Keratinocyte (primary cell): ENCODE measurements at regions not wholly inside any gene's neighbourhood (a gene's known extent, or its start where the extent isn't known, plus 50 kb on each side); places are given as distances from the start of the nearest gene placed in this dataset.

Source experiments
- DNase-seq: peaks from one replicate; pipeline ENCODE4 v3.0.0-alpha.2; 2011; ENCODE audit warnings: low read depth, missing footprints, low spot score
- FAIRE-seq: peaks from 2 replicates; lab custom pipeline; 2011; peaks lifted over from hg19 to GRCh38; lab: Jason Lieb, UNC
- H2AFZ ChIP-seq: 2 replicates; pipeline ENCODE4 v1.6.0; 2012; ENCODE audit warnings: low read length, control low read depth, inconsistent platforms; ENCODE audit not compliant: control insufficient read depth
- H3K27ac ChIP-seq: 2 replicates; pipeline ENCODE4 v1.5.1; 2011; ENCODE audit warnings: low read length; ENCODE audit not compliant: control insufficient read depth, insufficient read depth
- H3K27me3 ChIP-seq: 3 replicates; pipeline ENCODE4 v1.6.0; 2011; ENCODE audit warnings: low read length; ENCODE audit not compliant: control insufficient read depth, insufficient read depth; ENCODE audit errors: extremely low read depth
- H3K36me3 ChIP-seq, 2 experiments: 2 replicates in 1 of 2; 3 replicates in 1 of 2; pipeline ENCODE4 v1.5.1; 2011; ENCODE audit warnings: low read length in 2 of 2, mild to moderate bottlenecking in 1 of 2; ENCODE audit not compliant: control insufficient read depth in 2 of 2, insufficient read depth in 2 of 2; ENCODE audit errors: extremely low read depth in 1 of 2
- H3K4me1 ChIP-seq: 3 replicates; pipeline ENCODE4 v1.5.1; 2011; ENCODE audit warnings: low read length; ENCODE audit not compliant: control insufficient read depth, insufficient read depth; ENCODE audit errors: extremely low read depth
- H3K4me2 ChIP-seq: 3 replicates; pipeline ENCODE4 v1.6.0; 2011; ENCODE audit warnings: low read depth, low read length; ENCODE audit not compliant: control insufficient read depth, insufficient read depth; ENCODE audit errors: extremely low read depth
- H3K4me3 ChIP-seq, 3 experiments: fragments of 200-600 bp in 1 of 3; sonication (generic) in 1 of 3; 2 replicates in 2 of 3; 3 replicates in 1 of 3; pipeline ENCODE4 v1.5.1; 2011 to 2016; ENCODE audit warnings: low read length in 3 of 3, mild to moderate bottlenecking in 3 of 3, control low read depth in 2 of 3, inconsistent platforms in 1 of 3, low read depth in 1 of 3, mixed read lengths in 1 of 3, mixed run types in 1 of 3, moderate library complexity in 1 of 3; ENCODE audit not compliant: control insufficient read depth in 2 of 3, insufficient read depth in 2 of 3; ENCODE audit errors: extremely low read depth in 1 of 3
- H3K79me2 ChIP-seq: 2 replicates; pipeline ENCODE4 v1.6.0; 2012; ENCODE audit warnings: low read length; ENCODE audit not compliant: control insufficient read depth, insufficient read depth
- H3K9ac ChIP-seq: 3 replicates; pipeline ENCODE4 v1.6.0; 2011; ENCODE audit warnings: low read length; ENCODE audit not compliant: control insufficient read depth, insufficient read depth; ENCODE audit errors: extremely low read depth
- H3K9me1 ChIP-seq: 3 replicates; pipeline ENCODE4 v1.6.0; 2011; ENCODE audit warnings: low read length; ENCODE audit not compliant: control insufficient read depth, insufficient read depth; ENCODE audit errors: extremely low read depth
- H3K9me3 ChIP-seq: 2 replicates; pipeline ENCODE4 v1.5.1; 2012; ENCODE audit warnings: low read depth, low read length; ENCODE audit not compliant: control insufficient read depth
- H4K20me1 ChIP-seq: 3 replicates; pipeline ENCODE4 v1.6.0; 2011; ENCODE audit warnings: low read length; ENCODE audit not compliant: control insufficient read depth, insufficient read depth; ENCODE audit errors: extremely low read depth
- EZH2 ChIP-seq: IDR thresholded peaks from one replicate; pipeline ENCODE4 v1.6.1; 2012; ENCODE audit warnings: inconsistent platforms, mild to moderate bottlenecking, low read length, moderate library complexity
- dilution Hi-C: fragments of 300-500 bp; cut with MboI; formaldehyde crosslinking; loops from one replicate; pipeline ENCODE4 v1.7.0; 2020; ENCODE audit warnings: low sequenced_read_pairs; ENCODE audit not compliant: extremely low pct_ligation_motif_present
- TF ChIP-seq, protein P1 (sequence below), 3 experiments: IDR thresholded peaks in 1 of 3; conservative IDR thresholded peaks in 1 of 3; optimal IDR thresholded peaks in 1 of 3; 2 replicates in 2 of 3; 3 replicates in 1 of 3; pipeline versions ENCODE3 to v1.5.1; 2011; ENCODE audit warnings: low read length in 3 of 3, mild to moderate bottlenecking in 3 of 3, moderate library complexity in 2 of 3, control low read depth in 1 of 3, inconsistent platforms in 1 of 3; ENCODE audit not compliant: insufficient read depth in 2 of 3; ENCODE audit errors: extremely low read depth in 1 of 3

DNA sequence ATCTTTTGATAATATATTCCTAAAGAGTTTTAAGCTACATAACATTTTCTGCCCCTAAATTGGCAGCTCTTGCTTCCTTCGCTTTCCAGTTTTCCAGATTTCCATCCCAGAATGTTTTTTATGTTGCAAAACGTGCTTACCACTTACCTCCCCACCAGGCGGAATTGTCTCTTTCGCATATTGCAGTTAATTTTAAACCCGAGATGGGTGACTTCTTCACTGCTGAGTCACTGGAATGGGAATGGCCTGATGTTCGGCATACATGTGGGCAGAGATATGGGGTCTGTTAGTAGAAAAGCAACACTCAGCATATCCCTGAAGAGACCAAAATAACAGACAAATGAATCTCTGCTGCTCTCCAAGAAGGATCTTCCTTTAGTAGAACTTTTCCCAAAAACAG is 491.2 kb downstream of the PREX1 start:
- no peak overlapping the region for H2AFZ ChIP-seq
- H3K27me3 ChIP-seq, result peaks cover 23% of the 10 kb centered on the region
- TF ChIP-seq, protein P1, sequence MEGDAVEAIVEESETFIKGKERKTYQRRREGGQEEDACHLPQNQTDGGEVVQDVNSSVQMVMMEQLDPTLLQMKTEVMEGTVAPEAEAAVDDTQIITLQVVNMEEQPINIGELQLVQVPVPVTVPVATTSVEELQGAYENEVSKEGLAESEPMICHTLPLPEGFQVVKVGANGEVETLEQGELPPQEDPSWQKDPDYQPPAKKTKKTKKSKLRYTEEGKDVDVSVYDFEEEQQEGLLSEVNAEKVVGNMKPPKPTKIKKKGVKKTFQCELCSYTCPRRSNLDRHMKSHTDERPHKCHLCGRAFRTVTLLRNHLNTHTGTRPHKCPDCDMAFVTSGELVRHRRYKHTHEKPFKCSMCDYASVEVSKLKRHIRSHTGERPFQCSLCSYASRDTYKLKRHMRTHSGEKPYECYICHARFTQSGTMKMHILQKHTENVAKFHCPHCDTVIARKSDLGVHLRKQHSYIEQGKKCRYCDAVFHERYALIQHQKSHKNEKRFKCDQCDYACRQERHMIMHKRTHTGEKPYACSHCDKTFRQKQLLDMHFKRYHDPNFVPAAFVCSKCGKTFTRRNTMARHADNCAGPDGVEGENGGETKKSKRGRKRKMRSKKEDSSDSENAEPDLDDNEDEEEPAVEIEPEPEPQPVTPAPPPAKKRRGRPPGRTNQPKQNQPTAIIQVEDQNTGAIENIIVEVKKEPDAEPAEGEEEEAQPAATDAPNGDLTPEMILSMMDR (optimal IDR thresholded peaks at IDR 0.05 in 1 of 3, IDR thresholded peaks at IDR 0.05 in 1 of 3, conservative IDR thresholded peaks at IDR 0.05 in 1 of 3; ENCODE audit: extremely low read depth in 1 of 3, insufficient read depth in 2 of 3, low read length in 3 of 3), result no peak
- no peak for TF ChIP-seq EZH2
- H3K79me2 ChIP-seq, result no peaks in the 10 kb centered on the region
- no peaks in the 10 kb centered on the region for H3K9me1 ChIP-seq
- no peaks in the 10 kb centered on the region for H3K4me1 ChIP-seq
- dilution Hi-C loops, result no loop called here
- DNase-seq (no peak), FAIRE-seq (no peak)
- no peak overlapping the region for H3K4me2 ChIP-seq
- H3K9me3 ChIP-seq, result no peaks in the 10 kb centered on the region
- no peaks in the 10 kb centered on the region for H4K20me1 ChIP-seq
- H3K4me3 ChIP-seq, result no peak overlapping the region
- H3K36me3 ChIP-seq, result no peaks in the 10 kb centered on the region
- H3K27ac ChIP-seq, result no peak overlapping the region
- no peak overlapping the region for H3K9ac ChIP-seq

DNA sequence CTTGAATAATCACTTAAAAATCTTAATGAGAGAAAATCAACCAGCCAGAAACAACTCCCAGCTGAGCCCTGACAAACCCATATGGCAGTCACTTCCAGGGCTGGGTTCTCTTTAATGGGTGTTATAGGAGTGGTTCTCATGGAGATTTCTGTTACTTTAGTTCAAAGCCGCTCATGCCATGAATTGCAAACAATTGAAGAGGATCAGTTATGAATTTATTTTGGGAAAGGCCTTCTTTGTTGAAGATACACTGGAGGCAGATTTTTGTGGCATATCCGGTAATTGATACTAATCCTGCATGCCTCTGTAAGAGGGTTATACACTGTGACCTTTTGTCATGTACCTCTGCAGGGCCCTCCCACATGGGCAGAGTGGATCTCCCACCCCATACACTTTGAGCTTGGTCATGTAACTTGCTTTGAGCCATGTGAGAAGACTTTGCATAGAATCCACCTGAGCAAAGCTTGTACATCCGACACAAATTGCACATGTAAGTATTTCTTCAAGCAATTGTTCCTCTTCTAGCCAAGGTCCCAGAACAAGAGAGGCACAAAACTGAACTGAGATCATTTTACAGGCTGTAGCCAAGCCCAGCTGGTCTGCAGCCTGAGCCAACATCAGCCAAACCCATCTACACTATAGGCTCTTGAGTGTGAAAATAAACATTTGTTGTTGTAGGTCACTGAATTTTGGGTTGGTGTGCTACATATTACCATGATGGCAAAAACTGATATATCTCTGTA is 492.3 kb downstream of the PREX1 start:
- no peaks in the 10 kb centered on the region for H3K4me1 ChIP-seq
- peaks cover 25% of the 10 kb centered on the region for H3K27me3 ChIP-seq
- FAIRE-seq, result no peak
- no peak overlapping the region for H3K27ac ChIP-seq
- no peak overlapping the region for H3K4me2 ChIP-seq
- H3K79me2 ChIP-seq, result no peaks in the 10 kb centered on the region
- DNase-seq, result no peak
- H3K9ac ChIP-seq, result no peak overlapping the region
- no peaks in the 10 kb centered on the region for H3K9me3 ChIP-seq
- dilution Hi-C loops, result no loop called here
- no peaks in the 10 kb centered on the region for H3K9me1 ChIP-seq
- H2AFZ ChIP-seq, result no peak overlapping the region
- H4K20me1 ChIP-seq, result no peaks in the 10 kb centered on the region
- TF ChIP-seq EZH2, result no peak
- TF ChIP-seq, protein P1 (optimal IDR thresholded peaks at IDR 0.05 in 1 of 3, IDR thresholded peaks at IDR 0.05 in 1 of 3, conservative IDR thresholded peaks at IDR 0.05 in 1 of 3; ENCODE audit: extremely low read depth in 1 of 3, insufficient read depth in 2 of 3, low read length in 3 of 3), result no peak
- no peak overlapping the region for H3K4me3 ChIP-seq
- no peaks in the 10 kb centered on the region for H3K36me3 ChIP-seq
